ENCODE measurements at regions not wholly inside any gene's neighbourhood (a gene's known extent, or its start where the extent isn't known, plus 50 kb on each side); places are given as distances from the start of the nearest gene placed in this dataset.

GRCh38 chr5:54401515-54401914 is 54.0 kb upstream of the HSPB3 start:
- TF ChIP-seq ATF3 (IDR thresholded peaks at IDR 0.05) (no peak), ATF3 (CRISPR knock-in tag; conservative IDR thresholded peaks at IDR 0.05) (no peak), BRCA1 (IDR thresholded peaks at IDR 0.05) (no peak), BRCA1 (CRISPR knock-in tag; IDR thresholded peaks at IDR 0.05) (no peak), MAX (CRISPR knock-in tag; IDR thresholded peaks at IDR 0.05) (no peak)
